Hepatocyte (in vitro differentiated cells): ENCODE measurements at regions not wholly inside any gene's neighbourhood (a gene's known extent, or its start where the extent isn't known, plus 50 kb on each side); places are given as distances from the start of the nearest gene placed in this dataset.

Experiments
- DNase-seq: peaks from one replicate; pipeline ENCODE4 v3.0.0-alpha.2; 2016; ENCODE audit warnings: low spot score
- H2AFZ ChIP-seq: fragments of 200-600 bp; sonication (generic); 2 replicates; pipeline ENCODE4 v1.6.0; 2016; ENCODE audit warnings: antibody characterized with exemption, mild to moderate bottlenecking
- H3K27ac ChIP-seq: fragments of 200-600 bp; sonication (generic); 2 replicates; pipeline ENCODE4 v1.5.1; 2016; ENCODE audit warnings: mild to moderate bottlenecking
- H3K27me3 ChIP-seq: fragments of 200-600 bp; sonication (generic); 2 replicates; pipeline ENCODE4 v1.6.1; 2016
- H3K36me3 ChIP-seq: fragments of 200-600 bp; sonication (generic); replicated peaks from 2 replicates; pipeline ENCODE4 v1.5.1; 2016; ENCODE audit warnings: low read depth; ENCODE audit not compliant: insufficient read depth
- H3K4me1 ChIP-seq: fragments of 200-600 bp; sonication (generic); 2 replicates; pipeline ENCODE4 v1.5.1; 2016; ENCODE audit warnings: mild to moderate bottlenecking, moderate library complexity; ENCODE audit not compliant: insufficient read depth
- H3K4me2 ChIP-seq: fragments of 200-600 bp; sonication (generic); 2 replicates; pipeline ENCODE4 v1.6.0; 2016
- H3K4me3 ChIP-seq: fragments of 200-600 bp; sonication (generic); 2 replicates; pipeline ENCODE4 v1.5.1; 2016; ENCODE audit warnings: mild to moderate bottlenecking
- H3K79me2 ChIP-seq: fragments of 200-600 bp; sonication (generic); 2 replicates; pipeline ENCODE4 v1.6.0; 2017; ENCODE audit warnings: mild to moderate bottlenecking
- H3K9me2 ChIP-seq: fragments of 200-600 bp; sonication (generic); replicated peaks from 2 replicates; pipeline ENCODE4 v1.6.0; 2017; ENCODE audit warnings: mild to moderate bottlenecking; ENCODE audit not compliant: insufficient read depth
- H3K9me3 ChIP-seq: fragments of 200-600 bp; sonication (generic); 2 replicates; pipeline ENCODE4 v1.5.1; 2016; ENCODE audit warnings: low read depth, mild to moderate bottlenecking
- H4K20me1 ChIP-seq: fragments of 200-600 bp; sonication (generic); 2 replicates; pipeline ENCODE4 v1.6.0; 2016; ENCODE audit warnings: mild to moderate bottlenecking; ENCODE audit not compliant: insufficient read depth, poor library complexity, severe bottlenecking
- EZH2 ChIP-seq: fragments of 200-600 bp; sonication (generic); IDR thresholded peaks from 2 replicates; pipeline ENCODE4 v1.6.1; 2016; ENCODE audit warnings: antibody characterized with exemption, mild to moderate bottlenecking, borderline replicate concordance
- EZH2phosphoT487 ChIP-seq: fragments of 200-600 bp; sonication (generic); IDR thresholded peaks from one replicate; pipeline ENCODE4 v1.6.1; 2018; ENCODE audit warnings: antibody characterized with exemption, mild to moderate bottlenecking, low read depth, moderate library complexity; ENCODE audit not compliant: unreplicated experiment, severe bottlenecking
- WGBS: methylation state at CpG from one replicate; pipeline ENCODE4 v1.1.6; 2016; ENCODE audit warnings: low lambda C conversion rate; ENCODE audit errors: missing lambda C conversion rate; 5-methylcytosine and 5-hydroxymethylcytosine counted together
- TF ChIP-seq, protein P1 (sequence below): fragments of 200-600 bp; sonication (generic); IDR thresholded peaks from 2 replicates; pipeline ENCODE4 v1.5.1; 2016; ENCODE audit warnings: antibody characterized with exemption, mild to moderate bottlenecking; ENCODE audit not compliant: poor library complexity

DNA sequence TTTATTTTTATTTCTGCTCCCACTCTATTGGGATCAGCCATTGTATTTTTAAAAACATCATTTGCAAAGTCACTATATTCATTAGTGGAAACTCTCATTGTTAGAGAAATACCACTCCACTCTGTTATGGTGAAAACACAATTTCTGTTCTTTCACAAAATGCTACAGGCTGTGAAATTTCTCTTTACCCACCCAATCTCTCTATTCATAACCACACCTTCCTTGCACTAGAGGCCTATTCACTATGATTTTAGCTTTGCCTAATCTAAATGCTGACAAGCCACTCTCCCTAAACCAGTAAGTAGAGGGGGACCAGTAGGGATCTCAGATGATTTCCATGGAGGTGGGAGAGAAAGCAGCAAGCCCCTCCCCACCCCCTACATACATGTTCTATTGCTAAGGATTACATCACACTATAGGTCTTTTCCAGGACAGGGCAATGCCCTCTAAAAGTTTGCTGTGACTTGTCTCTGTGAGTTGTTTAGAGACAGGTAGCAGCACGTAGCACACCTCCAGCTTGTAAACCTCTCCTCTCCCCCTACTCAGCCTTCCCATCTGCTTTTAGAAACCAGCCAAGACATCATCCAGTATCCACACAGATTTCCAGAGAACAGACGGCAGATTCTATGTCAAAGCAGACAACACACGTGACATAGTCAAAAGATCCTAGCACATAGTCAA is 58.3 kb upstream of the PPP1R3C start:
- H3K79me2 ChIP-seq = no peaks in the 10 kb centered on the region
- DNase-seq = no peak
- no peaks in the 10 kb centered on the region for H3K4me1 ChIP-seq
- WGBS = 93% methylated on average over 3 of the region's 3 CpGs
- H4K20me1 ChIP-seq = no peaks in the 10 kb centered on the region
- no peak overlapping the region for H3K4me2 ChIP-seq
- H3K4me3 ChIP-seq = no peak overlapping the region
- no peaks in the 10 kb centered on the region for H3K9me2 ChIP-seq
- no peaks in the 10 kb centered on the region for H3K36me3 ChIP-seq
- H2AFZ ChIP-seq = no peak overlapping the region
- H3K9me3 ChIP-seq = no peaks in the 10 kb centered on the region
- no peaks in the 10 kb centered on the region for H3K27me3 ChIP-seq
- H3K27ac ChIP-seq = peak overlapping the region; percentile 40
- no peak for TF ChIP-seq EZH2phosphoT487
- TF ChIP-seq EZH2 = no peak
- TF ChIP-seq, protein P1, sequence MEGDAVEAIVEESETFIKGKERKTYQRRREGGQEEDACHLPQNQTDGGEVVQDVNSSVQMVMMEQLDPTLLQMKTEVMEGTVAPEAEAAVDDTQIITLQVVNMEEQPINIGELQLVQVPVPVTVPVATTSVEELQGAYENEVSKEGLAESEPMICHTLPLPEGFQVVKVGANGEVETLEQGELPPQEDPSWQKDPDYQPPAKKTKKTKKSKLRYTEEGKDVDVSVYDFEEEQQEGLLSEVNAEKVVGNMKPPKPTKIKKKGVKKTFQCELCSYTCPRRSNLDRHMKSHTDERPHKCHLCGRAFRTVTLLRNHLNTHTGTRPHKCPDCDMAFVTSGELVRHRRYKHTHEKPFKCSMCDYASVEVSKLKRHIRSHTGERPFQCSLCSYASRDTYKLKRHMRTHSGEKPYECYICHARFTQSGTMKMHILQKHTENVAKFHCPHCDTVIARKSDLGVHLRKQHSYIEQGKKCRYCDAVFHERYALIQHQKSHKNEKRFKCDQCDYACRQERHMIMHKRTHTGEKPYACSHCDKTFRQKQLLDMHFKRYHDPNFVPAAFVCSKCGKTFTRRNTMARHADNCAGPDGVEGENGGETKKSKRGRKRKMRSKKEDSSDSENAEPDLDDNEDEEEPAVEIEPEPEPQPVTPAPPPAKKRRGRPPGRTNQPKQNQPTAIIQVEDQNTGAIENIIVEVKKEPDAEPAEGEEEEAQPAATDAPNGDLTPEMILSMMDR = no peak

DNA sequence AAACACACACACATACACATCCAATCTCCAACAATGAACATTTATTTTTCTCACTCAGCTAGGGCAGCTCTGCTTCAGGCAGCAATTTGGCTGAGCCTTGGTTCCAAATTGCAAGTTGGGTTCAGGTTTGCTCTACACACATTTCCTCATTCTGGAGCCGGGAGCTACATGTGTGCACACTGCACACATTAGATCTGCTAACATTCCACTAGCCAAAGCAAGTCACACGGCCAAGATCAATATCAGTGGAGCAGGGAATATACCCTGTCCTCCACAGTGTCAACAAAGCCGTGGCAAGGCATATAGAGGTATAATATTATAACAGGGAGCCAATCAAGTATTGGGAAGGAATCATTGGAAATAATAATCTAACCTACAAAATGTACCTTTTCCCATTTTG is 57.5 kb upstream of the PPP1R3C start:
- DNase-seq = no peak
- H3K27ac ChIP-seq = peak overlapping the region; percentile 40
- no peaks in the 10 kb centered on the region for H4K20me1 ChIP-seq
- H3K4me3 ChIP-seq = no peak overlapping the region
- H3K79me2 ChIP-seq = no peaks in the 10 kb centered on the region
- TF ChIP-seq EZH2 (no peak), EZH2phosphoT487 (no peak)
- TF ChIP-seq, protein P1 = no peak
- H3K4me2 ChIP-seq = no peak overlapping the region
- no peaks in the 10 kb centered on the region for H3K9me2 ChIP-seq
- no peaks in the 10 kb centered on the region for H3K4me1 ChIP-seq
- 73% methylated on average over 3 of the region's 3 CpGs for WGBS
- no peaks in the 10 kb centered on the region for H3K27me3 ChIP-seq
- no peaks in the 10 kb centered on the region for H3K36me3 ChIP-seq
- no peak overlapping the region for H2AFZ ChIP-seq
- no peaks in the 10 kb centered on the region for H3K9me3 ChIP-seq

DNA sequence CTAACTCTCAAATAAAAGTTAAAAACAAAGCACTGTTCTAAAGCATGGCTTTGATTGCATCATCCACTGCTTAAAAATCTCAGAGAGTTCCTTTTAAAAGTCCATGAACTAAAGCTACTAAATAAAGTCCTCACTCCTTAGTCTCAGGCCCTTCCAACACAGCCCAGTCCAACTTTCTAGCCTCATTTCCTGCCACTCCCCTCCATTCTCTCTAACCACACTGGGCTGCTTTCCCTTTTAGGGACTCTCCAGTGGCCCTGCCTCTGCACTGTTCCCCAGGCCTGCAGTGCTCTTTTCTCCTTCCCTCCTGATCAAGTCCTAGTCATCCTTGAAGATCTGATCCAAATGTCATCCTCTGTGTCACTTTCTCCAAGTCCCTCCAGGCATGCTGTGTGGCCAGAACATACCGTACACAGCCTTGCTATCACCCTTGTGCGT is 56.9 kb upstream of the PPP1R3C start:
- Histone ChIP-seq H3K4me2 (no peak overlapping the region), H3K4me3 (no peak overlapping the region), H3K36me3 (no peaks in the 10 kb centered on the region), H3K9me3 (no peaks in the 10 kb centered on the region), H3K27me3 (no peaks in the 10 kb centered on the region), H3K27ac (peak overlapping the region; percentile 40), H2AFZ (no peak overlapping the region), H4K20me1 (no peaks in the 10 kb centered on the region), H3K4me1 (no peaks in the 10 kb centered on the region), H3K79me2 (no peaks in the 10 kb centered on the region), H3K9me2 (no peaks in the 10 kb centered on the region)
- 98% methylated on average over 2 of the region's 2 CpGs for WGBS
- no peak for TF ChIP-seq EZH2
- no peak for TF ChIP-seq EZH2phosphoT487
- TF ChIP-seq, protein P1 = no peak
- no peak for DNase-seq

DNA sequence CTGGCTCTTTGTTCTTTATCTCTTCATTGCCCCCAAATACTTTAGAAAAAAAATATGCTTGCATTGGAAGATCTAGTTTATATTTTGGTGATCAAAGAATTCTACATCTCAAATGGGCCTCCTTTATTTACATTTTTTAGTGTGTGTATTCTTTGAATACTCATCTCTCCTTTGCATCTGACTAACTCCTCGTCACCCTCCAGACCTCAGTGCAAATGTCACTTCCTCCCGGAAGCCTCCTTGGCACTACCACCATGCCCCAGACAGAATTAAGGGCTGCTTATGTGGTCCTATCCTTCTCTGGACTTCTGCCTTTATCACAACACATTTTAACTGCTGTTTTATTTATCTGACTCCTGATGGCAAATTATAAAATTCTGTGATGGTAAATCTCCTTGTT is 52.0 kb upstream of the PPP1R3C start:
- Histone ChIP-seq H3K27me3 (no peaks in the 10 kb centered on the region), H3K4me1 (no peaks in the 10 kb centered on the region), H3K4me3 (no peak overlapping the region), H3K36me3 (no peaks in the 10 kb centered on the region), H3K27ac (no peak overlapping the region), H3K79me2 (no peaks in the 10 kb centered on the region), H2AFZ (no peak overlapping the region), H3K9me2 (no peaks in the 10 kb centered on the region), H3K4me2 (no peak overlapping the region), H4K20me1 (no peaks in the 10 kb centered on the region), H3K9me3 (no peaks in the 10 kb centered on the region)
- WGBS = 59% methylated on average over 2 of the region's 2 CpGs
- TF ChIP-seq EZH2phosphoT487 = no peak
- no peak for TF ChIP-seq EZH2
- TF ChIP-seq, protein P1 = no peak
- DNase-seq = no peak
